Activated CD4-positive, alpha-beta T cell treated with anti-CD3 and anti-CD28 coated beads, Interleukin-2, amount 10 ng/mL, durations not matched to agents 24 days and 14 days (primary cell): ENCODE measurements at regions not wholly inside any gene's neighbourhood (a gene's known extent, or its start where the extent isn't known, plus 50 kb on each side); places are given as distances from the start of the nearest gene placed in this dataset.

Source experiments
- DNase-seq: peaks from one replicate; pipeline ENCODE4 v3.0.0; 2022
- H3K27ac Mint-ChIP-seq: one replicate; pipeline ENCODE4 v1.8.0; 2022; ENCODE audit warnings: mild to moderate bottlenecking, mixed read lengths
- H3K27me3 Mint-ChIP-seq: one replicate; pipeline ENCODE4 v1.8.0; 2022; ENCODE audit warnings: mixed read lengths
- H3K36me3 Mint-ChIP-seq: one replicate; pipeline ENCODE4 v1.8.0; 2022; ENCODE audit warnings: low read depth, mild to moderate bottlenecking, mixed read lengths
- H3K4me1 Mint-ChIP-seq: one replicate; pipeline ENCODE4 v1.8.0; 2021; ENCODE audit warnings: mixed read lengths
- H3K4me3 Mint-ChIP-seq: one replicate; pipeline ENCODE4 v1.8.0; 2022; ENCODE audit warnings: mild to moderate bottlenecking, moderate library complexity, mixed read lengths
- H3K9me3 Mint-ChIP-seq: one replicate; pipeline ENCODE4 v1.8.0; 2021; ENCODE audit warnings: mixed read lengths
- intact Hi-C: fragments of 100-400 bp; cut with micrococcal nuclease; formaldehyde crosslinking; loops from one replicate; pipeline ENCODE4 v1.15.1; 2023

DNA sequence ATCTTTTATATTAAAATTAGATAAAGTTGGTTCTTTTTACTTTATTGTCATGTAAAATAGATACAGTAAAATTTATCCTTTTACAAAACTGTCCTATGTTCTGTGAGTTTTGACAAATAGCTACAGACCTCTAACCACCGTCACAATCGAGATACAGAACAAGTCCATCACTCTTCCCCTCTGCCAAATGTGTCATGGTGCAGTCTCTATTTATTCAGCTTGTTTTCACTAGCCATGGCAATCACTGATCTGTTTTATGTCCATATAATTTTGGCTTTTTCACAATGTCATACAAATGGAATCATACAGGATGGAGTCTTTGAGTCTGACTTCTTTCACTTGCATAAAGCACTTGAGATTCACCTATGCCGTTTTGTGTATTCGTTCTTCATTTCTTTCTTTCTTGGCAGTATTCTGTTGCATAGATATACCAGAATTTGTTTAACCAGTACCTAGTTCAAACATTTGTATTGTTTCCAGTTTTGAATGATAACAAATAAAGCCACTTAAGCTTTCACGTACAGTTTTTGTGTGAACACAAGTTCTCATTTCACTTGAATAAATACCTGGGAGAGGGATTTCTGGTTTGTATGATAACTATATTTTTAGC, 273.2 kb upstream of the MPDZ start:
- no peaks in the 10 kb centered on the region for H3K4me1 Mint-ChIP-seq
- intact Hi-C loops: no loop called here

DNA sequence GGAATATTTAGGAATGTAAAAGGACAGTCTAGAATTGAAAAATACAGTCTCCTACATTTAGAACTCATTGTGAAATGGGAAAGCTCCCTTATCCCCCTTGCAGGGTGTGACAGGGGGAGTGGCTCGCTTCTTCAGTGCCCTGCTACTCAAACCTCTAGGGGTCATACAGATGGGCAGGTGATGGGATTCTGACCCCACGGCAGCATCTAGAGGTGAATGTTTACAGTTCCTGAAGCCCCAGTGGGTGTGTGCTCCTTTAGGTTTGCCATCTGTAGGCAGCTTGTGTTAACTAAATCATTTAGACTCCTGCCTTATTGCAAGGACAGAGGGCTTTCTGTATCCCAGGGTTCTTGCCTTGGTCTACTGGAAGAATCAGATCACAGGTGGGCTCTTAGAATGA, 271.0 kb upstream of the MPDZ start:
- no peak overlapping the region for H3K4me3 Mint-ChIP-seq
- H3K27me3 Mint-ChIP-seq: no peaks in the 10 kb centered on the region

More for the DNA sequence above, 273.2 kb upstream of the MPDZ start:
- no peak for DNase-seq
- no peak overlapping the region for H3K4me3 Mint-ChIP-seq
- H3K27me3 Mint-ChIP-seq: no peaks in the 10 kb centered on the region
- H3K36me3 Mint-ChIP-seq: no peaks in the 10 kb centered on the region
- H3K27ac Mint-ChIP-seq: no peak overlapping the region
- H3K9me3 Mint-ChIP-seq: peaks cover 3% of the 10 kb centered on the region

DNA sequence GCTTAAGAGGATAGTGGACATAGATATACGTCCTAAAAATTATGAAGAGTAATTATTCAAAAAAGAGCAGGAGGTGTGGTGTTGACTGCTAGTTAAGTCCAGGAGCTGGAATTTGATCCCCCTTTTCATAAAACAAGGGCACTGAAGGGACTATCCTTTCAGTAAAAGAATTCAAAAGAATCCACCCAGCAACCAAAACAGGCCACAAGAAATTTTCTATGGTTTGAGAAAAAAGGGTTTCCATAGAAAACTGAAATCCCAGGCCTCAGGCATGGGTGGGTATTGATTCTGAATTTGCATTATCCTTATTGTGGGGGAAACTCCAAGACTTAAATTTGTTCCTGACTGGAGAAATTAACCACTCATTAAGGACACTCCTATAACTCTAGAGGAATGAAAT, 269.0 kb upstream of the MPDZ start:
- DNase-seq: no peak
- Mint-ChIP-seq H3K4me3 (no peak overlapping the region), H3K4me1 (no peaks in the 10 kb centered on the region), H3K27me3 (no peaks in the 10 kb centered on the region), H3K36me3 (no peaks in the 10 kb centered on the region), H3K27ac (no peak overlapping the region), H3K9me3 (peaks cover 3% of the 10 kb centered on the region)
- intact Hi-C loops: no loop called here

More for the DNA sequence above, 271.0 kb upstream of the MPDZ start:
- H3K4me1 Mint-ChIP-seq: no peaks in the 10 kb centered on the region
- intact Hi-C loops: no loop called here
- no peaks in the 10 kb centered on the region for H3K36me3 Mint-ChIP-seq
- peaks cover 3% of the 10 kb centered on the region for H3K9me3 Mint-ChIP-seq
- no peak overlapping the region for H3K27ac Mint-ChIP-seq
- no peak for DNase-seq

DNA sequence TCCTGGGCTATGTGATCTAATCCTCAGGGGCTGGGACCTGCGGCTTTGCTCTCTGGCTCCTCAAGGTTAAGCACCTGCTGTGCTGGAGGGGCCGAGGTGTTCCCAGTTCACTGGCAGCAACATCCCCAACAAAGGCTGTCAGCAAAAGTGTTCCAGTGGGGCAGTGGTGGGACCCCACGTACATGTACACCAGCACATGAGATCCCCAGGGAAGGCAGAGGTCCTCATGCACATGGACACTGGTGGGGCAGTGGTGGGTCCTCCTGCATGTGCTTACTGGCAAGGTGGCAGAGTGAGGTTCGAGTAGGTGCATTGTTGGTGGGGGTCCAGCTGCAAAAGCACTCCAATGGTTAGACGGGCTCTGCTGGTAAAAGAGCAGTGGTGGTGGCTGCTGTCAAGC, 255.6 kb upstream of the MPDZ start:
- Mint-ChIP-seq H3K27ac (no peak overlapping the region), H3K9me3 (peaks cover 6% of the 10 kb centered on the region), H3K27me3 (no peaks in the 10 kb centered on the region), H3K4me3 (no peak overlapping the region), H3K4me1 (no peaks in the 10 kb centered on the region), H3K36me3 (no peaks in the 10 kb centered on the region)
- intact Hi-C loops: no loop called here
- DNase-seq: no peak

DNA sequence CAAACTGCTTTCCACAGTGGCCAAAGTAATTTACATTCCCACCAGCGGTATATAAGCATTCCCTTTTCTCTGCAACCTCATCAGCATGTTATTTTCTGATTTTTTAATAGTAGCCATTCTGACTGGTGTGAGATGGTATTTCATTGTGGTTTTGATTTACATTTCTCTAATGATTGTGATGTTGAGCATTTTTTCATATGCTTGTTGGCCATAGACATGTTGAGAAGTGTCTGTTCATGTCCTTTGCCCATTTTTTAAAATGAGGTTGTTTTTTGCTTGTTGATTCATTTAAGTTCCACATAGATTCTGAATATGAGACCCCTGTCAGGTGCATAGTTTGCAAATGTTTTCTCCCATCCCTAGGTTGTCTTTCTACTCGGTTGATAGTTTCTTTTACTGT, 254.5 kb upstream of the MPDZ start:
- Mint-ChIP-seq H3K4me1 (no peaks in the 10 kb centered on the region), H3K9me3 (peaks cover 6% of the 10 kb centered on the region), H3K36me3 (no peaks in the 10 kb centered on the region), H3K27ac (no peak overlapping the region), H3K27me3 (no peaks in the 10 kb centered on the region), H3K4me3 (no peak overlapping the region)
- intact Hi-C loops: no loop called here
- no peak for DNase-seq

DNA sequence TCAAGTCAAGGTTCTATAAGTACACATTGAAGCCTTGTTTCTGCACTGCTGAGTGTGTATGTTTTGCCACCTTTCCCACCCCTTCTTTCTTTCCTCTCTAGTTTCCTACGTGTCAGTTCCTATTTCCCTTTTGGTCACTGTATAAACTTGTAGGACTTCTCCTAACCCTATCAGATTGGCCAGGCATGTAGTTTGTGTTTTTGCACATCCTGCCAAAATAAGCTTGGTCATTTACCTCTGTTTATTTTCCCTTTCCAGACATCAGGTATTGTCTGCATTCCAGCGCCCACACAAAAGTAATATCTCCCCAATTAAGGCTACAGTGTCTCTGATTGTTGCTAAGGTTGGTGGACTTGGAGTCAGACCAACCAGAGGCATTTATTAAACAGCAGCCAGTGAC, 252.9 kb upstream of the MPDZ start:
- Mint-ChIP-seq H3K27ac (no peak overlapping the region), H3K27me3 (no peaks in the 10 kb centered on the region), H3K9me3 (peaks cover 6% of the 10 kb centered on the region), H3K4me1 (no peaks in the 10 kb centered on the region), H3K36me3 (no peaks in the 10 kb centered on the region), H3K4me3 (no peak overlapping the region)
- intact Hi-C loops: no loop called here
- no peak for DNase-seq

DNA sequence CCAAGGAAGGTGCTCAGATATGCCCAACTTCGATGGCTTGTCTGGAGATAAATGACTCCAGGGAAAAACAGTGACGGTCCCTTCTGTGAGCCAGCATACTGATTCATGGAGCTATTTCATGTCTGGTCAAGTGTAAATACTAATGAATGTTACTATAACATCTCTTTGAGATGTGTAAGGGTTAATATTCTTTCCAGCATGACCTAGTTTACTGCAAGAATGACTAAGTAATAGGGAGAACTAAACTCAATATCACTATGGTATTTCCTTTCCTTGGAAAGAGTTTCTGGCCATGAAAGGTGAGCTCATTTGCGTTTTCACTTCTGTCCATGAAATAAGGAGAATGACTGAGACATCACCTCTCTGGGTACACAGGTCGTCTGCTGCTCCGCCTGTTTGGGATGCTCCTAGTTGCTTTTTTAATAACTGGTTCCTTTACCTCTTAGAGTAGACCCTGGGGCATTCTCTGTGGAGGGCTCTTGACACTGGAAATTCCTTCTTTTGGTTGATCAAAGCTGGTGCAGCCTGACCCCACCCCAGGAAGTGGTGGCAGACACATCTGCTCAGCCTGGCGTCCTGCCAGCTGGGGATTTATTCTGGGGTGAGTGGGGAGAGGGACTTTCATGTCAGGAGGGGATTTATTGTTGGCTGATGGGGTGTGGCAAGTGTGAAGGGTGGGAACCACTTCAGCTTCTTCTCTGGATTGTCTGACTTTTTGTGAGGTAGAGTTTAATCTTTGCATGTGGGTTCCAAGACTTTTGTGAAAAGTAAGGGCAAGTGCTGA, 250.0 kb upstream of the MPDZ start:
- no peaks in the 10 kb centered on the region for H3K4me1 Mint-ChIP-seq
- no peak for DNase-seq
- H3K36me3 Mint-ChIP-seq: no peaks in the 10 kb centered on the region
- no peak overlapping the region for H3K4me3 Mint-ChIP-seq
- intact Hi-C loops: no loop called here
- no peaks in the 10 kb centered on the region for H3K27me3 Mint-ChIP-seq
- no peak overlapping the region for H3K27ac Mint-ChIP-seq
- H3K9me3 Mint-ChIP-seq: peaks cover 6% of the 10 kb centered on the region

DNA sequence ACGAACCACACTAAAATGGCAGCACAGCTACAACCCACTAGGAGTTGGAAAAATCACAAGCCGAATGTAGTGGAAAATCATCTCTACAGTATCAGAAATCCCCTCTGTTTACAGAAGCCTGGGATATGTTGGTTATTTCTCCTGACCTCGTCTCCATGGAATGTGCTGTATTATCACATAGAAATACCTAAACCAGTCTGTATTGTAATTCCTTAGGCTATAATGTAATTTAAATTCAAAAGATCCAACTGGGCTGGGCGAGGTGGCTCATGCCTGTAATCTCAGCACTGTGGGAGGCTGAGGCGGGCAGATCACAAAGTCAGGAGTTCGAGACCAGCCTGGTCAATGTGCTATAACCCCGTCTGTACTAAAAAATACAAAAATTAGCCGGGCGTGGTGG, 244.8 kb upstream of the MPDZ start:
- no peak for DNase-seq
- no peaks in the 10 kb centered on the region for H3K4me1 Mint-ChIP-seq
- H3K27ac Mint-ChIP-seq: no peak overlapping the region
- H3K36me3 Mint-ChIP-seq: no peaks in the 10 kb centered on the region
- intact Hi-C loops: no loop called here
- H3K9me3 Mint-ChIP-seq: peaks cover 4% of the 10 kb centered on the region
- no peaks in the 10 kb centered on the region for H3K27me3 Mint-ChIP-seq
- H3K4me3 Mint-ChIP-seq: no peak overlapping the region

DNA sequence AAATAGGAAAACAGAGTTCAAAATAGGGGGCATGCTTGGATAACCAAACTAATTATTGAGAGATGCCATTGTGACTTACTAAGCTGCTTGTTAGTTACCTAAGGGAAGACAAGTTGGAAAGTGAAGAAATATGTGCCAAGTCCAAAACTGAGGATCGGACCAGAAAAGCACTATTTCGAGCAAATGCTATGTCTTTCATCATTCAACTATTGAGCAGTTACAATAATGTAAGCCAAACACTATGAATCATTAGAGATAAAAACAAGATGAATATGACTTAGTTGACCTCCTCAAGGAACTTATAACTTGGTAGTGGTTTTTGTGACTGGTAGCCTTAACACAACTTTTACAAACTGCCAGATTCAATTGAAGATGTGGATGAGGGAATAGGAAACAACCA, 240.6 kb upstream of the MPDZ start:
- no peaks in the 10 kb centered on the region for H3K36me3 Mint-ChIP-seq
- DNase-seq: no peak
- H3K27ac Mint-ChIP-seq: no peak overlapping the region
- peaks cover 4% of the 10 kb centered on the region for H3K9me3 Mint-ChIP-seq
- intact Hi-C loops: no loop called here
- no peak overlapping the region for H3K4me3 Mint-ChIP-seq
- H3K4me1 Mint-ChIP-seq: no peaks in the 10 kb centered on the region
- no peaks in the 10 kb centered on the region for H3K27me3 Mint-ChIP-seq

DNA sequence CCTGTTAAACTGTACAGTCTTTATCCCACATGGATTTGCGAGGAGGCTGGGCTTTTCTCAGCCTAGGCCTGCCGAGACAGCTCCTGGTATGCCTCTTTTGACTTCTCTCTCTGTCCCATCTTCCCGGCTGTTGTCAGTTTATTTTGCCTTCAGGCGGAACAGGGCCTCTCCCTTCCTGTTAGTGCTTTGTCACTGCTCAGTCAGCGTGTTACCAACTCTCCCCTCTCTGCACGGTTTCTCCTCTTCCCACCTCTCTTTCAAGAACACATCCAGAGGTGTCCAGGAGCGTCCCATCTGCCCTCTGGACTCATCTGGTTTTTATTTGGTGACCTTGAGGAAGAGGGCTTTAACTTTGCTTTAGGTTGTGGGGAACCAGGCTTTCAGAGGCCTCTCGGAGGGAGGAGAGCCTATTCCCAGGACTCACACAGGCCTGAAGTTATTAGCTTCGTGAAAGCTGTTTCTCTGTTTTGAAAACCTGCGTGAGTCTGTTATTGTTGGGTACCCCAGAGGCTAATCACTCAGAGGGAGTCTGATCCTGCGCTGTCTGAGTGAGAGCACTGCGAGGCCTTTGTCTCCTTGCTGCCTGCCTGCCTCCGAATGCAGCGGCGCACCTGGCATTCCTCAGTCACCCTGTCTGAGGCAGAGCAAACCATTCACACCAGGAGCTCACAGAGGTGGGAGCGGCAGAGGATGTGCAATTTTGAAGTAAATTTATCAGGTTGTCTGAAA, 234.4 kb upstream of the MPDZ start:
- no peak for DNase-seq
- no peaks in the 10 kb centered on the region for H3K27me3 Mint-ChIP-seq
- no peaks in the 10 kb centered on the region for H3K4me1 Mint-ChIP-seq
- H3K9me3 Mint-ChIP-seq: no peaks in the 10 kb centered on the region
- H3K27ac Mint-ChIP-seq: no peak overlapping the region
- H3K4me3 Mint-ChIP-seq: no peak overlapping the region
- intact Hi-C loops: no loop called here
- H3K36me3 Mint-ChIP-seq: no peaks in the 10 kb centered on the region

DNA sequence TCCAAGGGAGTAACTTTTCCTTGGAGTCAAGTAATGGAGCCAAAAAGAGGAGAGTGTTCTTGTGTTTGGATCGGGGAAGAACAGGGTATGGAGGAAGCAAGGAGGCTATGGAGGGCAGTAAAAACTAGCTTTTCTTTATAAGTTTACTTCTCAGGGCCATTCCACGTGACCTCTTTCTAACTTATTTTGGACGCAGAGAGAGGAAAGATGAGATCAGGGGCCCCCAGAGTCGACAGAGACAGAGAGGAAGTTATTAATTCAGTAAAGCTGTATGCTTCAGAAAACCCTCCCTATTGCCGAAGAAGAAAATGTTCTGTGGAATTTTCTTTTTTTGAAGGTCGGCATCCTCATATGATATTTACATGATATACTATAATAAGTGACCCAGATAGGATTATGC, 233.8 kb upstream of the MPDZ start:
- Mint-ChIP-seq H3K36me3 (no peaks in the 10 kb centered on the region), H3K27me3 (no peaks in the 10 kb centered on the region), H3K27ac (no peak overlapping the region), H3K4me1 (no peaks in the 10 kb centered on the region), H3K4me3 (no peak overlapping the region), H3K9me3 (no peaks in the 10 kb centered on the region)
- intact Hi-C loops: no loop called here
- no peak for DNase-seq

DNA sequence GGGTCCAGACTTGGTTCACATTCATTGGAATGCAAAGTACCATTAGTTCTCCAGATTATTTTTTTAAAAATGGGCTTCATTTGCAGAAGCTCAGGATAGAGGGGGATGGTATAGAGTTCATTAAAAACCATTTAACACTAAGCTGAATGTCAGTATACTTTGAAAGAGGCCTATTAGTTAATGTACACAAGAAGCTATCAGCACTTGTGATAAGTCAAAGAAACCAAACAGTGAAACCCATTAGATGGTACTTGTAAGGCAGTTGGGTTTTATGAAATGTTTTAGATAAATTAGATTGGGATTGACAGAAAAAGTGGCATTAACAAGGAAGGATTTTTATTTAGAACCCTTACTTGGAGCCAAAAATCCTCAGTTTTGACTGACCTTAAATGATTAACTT, 229.2 kb upstream of the MPDZ start:
- H3K4me3 Mint-ChIP-seq: no peak overlapping the region

DNA sequence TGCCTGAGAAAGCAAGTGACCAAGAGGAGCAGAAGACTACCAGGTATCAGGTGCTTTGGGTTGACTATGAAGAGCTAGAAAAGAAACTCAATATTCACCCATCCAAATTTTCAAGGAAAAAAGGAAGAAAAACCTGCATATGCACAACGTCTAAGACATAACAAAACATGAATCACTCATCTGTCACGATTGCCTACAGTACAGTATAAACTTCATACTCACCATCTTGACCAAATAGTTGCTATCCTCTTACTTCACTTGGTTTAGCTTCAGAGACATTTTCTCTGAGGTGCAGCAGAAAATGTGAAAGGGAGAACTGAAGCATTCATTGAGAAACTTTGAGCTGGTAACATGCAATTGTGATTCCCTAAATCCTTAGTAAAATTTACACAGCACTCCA, 228.6 kb upstream of the MPDZ start:
- Mint-ChIP-seq H3K9me3 (no peaks in the 10 kb centered on the region), H3K27me3 (no peaks in the 10 kb centered on the region), H3K36me3 (no peaks in the 10 kb centered on the region), H3K4me3 (no peak overlapping the region), H3K27ac (no peak overlapping the region), H3K4me1 (no peaks in the 10 kb centered on the region)
- no peak for DNase-seq
- intact Hi-C loops: no loop called here

More for the DNA sequence above, 229.2 kb upstream of the MPDZ start:
- Mint-ChIP-seq H3K27me3 (no peaks in the 10 kb centered on the region), H3K4me1 (no peaks in the 10 kb centered on the region), H3K36me3 (no peaks in the 10 kb centered on the region), H3K27ac (no peak overlapping the region), H3K9me3 (no peaks in the 10 kb centered on the region)
- intact Hi-C loops: no loop called here
- no peak for DNase-seq

DNA sequence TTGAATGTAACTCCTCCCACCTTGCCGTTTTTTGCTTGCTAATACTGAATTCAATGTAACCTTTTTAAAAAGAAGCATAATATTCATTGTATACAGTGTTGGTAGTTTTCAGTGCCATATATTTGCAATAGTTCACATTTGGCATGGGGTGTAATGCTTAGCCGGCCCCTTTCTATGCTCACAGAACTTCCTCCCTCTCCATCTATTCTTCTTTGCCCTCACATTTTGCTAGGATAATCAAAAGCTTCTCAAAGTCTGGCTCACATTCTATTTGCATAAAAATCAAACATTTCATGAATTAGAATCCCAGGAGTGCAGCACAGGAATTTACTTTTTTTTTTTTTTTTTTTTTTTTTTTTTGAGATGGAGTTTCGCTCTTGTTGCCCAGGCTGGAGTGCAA, 226.3 kb upstream of the MPDZ start:
- Mint-ChIP-seq H3K36me3 (no peaks in the 10 kb centered on the region), H3K4me1 (no peaks in the 10 kb centered on the region), H3K27ac (no peak overlapping the region), H3K4me3 (no peak overlapping the region), H3K27me3 (no peaks in the 10 kb centered on the region), H3K9me3 (no peaks in the 10 kb centered on the region)
- intact Hi-C loops: no loop called here
- DNase-seq: no peak
